KBM-7 (cell line): ENCODE measurements at regions not wholly inside any gene's neighbourhood (a gene's known extent, or its start where the extent isn't known, plus 50 kb on each side); places are given as distances from the start of the nearest gene placed in this dataset.

ENCODE experiments used
- DNase-seq: peaks from one replicate; pipeline ENCODE4 v3.0.0-alpha.2; 2015
- in situ Hi-C: fragments of 300-500 bp; cut with MboI; formaldehyde crosslinking; loops from 2 replicates; pipeline ENCODE4 v1.14.3; 2020; ENCODE audit warnings: low sequenced_read_pairs, low pct_unique_long_range_greater_than_20kb, mixed read lengths

DNA sequence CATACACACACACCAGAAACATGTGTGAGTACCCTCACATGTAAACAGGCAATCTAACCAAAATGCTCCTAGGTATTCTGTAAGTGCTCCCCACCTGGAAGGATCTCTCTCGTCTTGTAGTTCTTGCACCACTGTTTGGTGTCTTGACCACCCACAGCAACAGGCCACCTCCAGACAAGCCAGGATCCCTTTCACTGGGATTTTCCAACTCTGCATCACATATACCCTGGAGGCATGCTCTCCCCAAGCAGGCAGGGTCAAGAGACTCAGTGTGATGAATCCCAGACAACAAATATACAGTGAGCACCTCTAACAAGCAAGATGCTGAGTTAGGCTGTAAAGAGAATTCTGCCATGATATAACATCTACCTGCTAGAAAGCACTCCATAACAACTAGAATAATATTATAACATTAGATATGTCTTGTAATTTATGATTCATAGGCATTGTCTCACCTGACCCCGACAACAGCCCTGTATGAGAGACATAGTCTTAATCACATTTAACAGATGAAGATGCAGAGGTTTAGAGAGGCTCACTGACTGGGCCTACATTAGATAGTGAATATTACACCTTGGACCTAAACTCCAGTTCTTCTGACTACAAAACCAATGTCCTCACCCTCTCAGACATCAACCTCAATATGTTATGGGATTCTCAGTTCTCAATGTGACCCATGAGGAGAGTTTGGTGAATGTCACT, 76.5 kb upstream of the BCL6 start:
- no peak for DNase-seq
- in situ Hi-C loops, result no loop called here

DNA sequence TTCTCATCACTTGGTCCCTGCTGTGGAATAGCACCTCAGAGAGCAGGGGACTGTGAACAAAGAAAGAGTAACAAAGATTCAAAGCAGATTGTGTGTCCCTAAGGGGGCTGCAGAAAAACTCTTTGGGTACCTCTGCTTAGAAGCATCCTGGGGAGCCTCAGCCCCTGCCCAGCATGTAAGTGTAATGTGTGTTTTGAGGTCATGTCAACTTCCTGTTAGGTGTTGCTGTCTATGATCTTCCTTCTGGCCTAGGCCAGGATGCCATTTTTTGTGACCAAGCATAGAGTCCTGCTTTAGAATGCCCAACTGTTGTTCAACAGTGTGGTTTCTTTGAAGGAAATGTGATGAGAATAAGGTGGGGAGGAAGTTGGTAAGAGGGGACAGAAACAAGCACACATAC, 77.1 kb upstream of the BCL6 start:
- DNase-seq, result no peak
- in situ Hi-C loops, result no loop called here

DNA sequence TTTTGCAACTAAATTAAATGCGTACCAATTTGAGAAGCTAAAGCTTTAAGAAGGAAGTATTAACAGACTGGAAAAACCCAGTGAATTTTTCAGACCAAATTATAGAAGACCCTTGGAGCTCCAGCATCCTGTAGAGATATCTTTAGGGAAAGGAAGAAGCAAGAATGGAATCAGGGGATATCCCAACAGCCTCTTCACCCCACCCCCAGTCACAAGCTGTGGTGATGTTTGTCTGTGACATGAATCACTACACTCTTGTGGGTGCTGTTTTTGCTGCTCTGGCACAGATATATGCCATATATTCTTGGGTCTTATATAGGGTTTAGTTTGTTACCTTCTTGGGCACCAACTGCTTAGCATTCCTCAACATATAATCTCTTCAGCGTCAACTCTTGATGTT, 78.5 kb upstream of the BCL6 start:
- DNase-seq, result no peak
- in situ Hi-C loops, result no loop called here

DNA sequence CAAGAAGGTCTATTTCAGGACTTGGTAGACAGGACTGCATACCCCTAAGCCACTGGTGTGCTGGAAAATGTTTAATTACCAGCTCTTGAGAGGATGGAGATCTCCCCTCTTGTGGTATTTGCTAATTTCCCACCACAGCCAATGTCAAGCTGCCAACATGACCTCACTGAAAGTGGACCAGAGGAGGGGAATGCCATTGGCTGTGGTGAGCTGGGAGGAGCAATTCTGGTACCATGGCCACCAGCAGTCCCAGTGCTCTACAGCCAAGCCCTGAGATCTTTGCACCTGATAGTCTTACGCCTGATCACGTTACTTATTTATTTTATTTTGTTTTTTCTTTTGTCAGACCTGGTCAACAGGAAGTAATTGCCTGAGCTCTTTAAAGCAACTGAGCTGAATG, 82.5 kb upstream of the BCL6 start:
- in situ Hi-C loops, result no loop called here
- DNase-seq, result no peak

DNA sequence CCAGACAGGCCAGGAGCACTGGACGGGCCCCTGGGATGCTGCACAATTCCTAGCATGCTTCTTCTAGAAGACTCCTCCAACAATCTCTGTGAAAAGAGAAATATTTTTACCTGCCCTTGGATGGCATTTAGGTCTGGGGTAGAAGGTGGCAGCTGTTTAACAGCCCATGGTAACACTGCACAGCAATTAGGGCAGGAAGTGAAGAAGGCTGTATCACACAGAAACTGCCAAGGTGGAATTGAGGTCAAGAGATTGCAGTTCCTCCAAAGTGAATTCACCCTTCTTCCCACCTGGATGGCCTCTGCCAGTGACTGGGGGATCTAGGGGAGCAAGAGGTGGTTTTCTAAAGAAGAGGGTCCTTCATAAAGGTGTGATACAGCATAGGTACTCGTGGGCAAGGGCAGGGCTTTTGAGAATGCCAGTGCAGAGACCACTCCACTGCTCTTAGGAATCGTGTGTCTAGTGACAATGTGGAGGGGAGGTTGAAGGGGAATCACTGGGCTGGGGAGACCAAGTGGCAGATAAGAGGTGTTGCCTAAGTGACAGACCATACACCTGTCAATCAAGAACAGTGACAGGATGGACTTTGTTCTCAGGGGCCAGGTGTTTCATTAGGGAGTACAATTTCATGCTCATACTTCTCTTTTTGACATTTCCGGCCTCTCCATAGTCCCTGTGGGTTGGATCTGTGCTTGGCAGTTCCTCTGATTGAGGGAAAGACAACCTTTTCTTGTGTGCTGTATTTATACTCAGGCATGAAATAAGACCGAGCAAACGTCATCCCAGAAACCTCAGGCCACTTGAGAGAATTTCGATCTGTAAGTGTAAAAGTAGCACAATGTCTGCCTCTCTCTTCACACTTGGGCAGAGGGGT, 83.5 kb upstream of the BCL6 start:
- peak; percentile 81 for DNase-seq
- in situ Hi-C loops, result no loop called here

DNA sequence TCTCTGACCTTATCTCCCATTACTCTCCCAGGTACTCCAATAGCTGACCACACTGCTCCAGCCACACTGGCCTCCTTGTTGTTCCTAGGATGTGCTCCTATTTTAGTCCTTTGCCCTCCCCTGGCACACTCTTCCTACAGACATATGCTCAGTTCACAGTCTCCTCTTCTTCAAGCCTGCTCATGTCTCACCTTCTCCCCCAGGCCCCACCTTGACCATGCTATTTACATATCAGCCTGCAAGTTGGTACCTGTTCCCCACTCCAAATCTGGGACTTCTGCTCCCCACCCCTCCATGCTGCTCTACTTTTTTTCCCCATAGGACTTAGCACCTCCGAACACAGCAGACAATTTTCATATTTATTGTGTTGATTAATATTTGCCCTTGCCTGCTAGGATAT, 84.9 kb upstream of the BCL6 start:
- in situ Hi-C loops, result no loop called here
- no peak for DNase-seq

DNA sequence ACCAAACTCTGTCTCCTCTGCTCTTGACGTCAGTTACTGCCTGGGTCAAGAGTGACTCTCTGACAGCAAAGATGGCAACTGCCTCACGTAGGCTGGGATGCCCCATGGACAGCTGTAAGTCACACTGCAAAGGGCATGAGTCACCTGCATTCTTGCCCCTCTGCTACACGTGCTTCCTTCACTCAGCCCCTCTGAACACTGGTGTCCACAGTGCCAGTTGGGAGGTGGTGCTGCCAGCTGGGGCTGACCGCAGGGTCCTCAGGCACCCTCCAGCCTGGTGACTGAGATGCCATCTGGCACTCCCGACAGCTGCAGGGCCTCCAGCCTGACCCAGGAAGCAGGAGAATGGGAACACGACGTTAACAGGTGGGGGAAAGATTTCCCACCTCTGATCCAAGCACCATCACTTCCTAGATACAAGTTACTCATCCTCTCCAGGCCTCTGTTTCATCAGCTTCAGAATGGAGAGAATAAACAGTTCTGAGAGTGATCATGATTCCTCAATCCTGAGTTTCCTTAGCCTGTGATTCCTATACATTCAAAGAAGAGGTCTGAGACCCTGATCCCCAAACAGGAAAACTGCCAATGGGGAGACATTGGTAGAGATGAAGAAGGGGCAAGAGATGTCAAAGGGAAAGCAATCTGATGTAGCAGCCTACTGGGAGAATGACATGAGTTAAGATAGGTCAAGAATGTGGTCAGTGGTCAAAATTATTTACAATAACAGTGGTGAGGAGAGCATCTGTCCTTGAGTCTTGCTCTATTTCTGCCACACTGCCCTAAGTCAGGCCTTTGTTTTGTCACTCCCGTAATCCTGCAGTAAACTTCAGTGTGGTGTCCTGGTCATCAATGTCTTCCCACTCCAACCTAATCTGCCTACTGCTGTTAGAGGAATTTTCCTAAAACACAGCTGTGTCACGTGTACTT, 86.1 kb upstream of the BCL6 start:
- in situ Hi-C loops, result no loop called here
- DNase-seq, result no peak

DNA sequence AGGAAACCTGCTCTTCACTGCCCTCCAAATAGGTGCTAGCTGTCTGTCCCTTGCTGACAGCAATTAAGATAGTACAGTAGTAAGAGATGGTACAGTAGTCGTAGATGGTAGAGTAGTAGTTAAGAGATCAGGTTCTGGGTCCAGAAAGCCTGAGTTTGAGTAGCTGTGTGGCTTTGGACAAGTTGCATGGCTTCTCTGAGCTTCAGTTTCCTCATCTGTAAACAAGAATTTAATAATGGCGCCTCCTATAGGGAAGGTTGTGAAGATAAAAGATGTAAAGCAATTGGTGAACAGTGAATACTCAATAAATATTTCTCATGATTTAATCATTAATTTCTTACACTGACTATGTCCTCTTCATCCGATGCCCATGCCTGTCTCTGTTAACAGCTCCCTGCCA, 86.9 kb upstream of the BCL6 start:
- DNase-seq, result no peak
- in situ Hi-C loops, result no loop called here

DNA sequence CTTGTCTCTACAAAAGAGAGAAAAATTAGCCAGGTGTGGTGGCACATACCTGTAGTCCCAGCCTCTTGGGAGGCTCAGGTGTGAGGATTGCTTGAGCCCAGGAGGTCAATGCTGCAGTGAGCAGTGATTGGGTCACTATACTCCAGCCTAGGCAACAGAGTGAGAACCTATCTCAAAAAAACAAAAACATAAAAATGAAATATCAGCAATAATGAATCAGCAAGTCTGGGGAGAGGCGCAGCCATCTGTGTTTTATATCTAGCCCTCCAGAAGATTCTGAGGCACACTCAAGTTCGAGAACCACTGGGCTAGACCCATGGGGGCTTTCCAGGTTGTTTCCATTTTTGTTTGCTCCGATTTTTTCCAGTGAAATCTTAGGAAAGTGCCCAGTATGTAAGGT, 88.1 kb upstream of the BCL6 start:
- in situ Hi-C loops, result no loop called here
- no peak for DNase-seq

DNA sequence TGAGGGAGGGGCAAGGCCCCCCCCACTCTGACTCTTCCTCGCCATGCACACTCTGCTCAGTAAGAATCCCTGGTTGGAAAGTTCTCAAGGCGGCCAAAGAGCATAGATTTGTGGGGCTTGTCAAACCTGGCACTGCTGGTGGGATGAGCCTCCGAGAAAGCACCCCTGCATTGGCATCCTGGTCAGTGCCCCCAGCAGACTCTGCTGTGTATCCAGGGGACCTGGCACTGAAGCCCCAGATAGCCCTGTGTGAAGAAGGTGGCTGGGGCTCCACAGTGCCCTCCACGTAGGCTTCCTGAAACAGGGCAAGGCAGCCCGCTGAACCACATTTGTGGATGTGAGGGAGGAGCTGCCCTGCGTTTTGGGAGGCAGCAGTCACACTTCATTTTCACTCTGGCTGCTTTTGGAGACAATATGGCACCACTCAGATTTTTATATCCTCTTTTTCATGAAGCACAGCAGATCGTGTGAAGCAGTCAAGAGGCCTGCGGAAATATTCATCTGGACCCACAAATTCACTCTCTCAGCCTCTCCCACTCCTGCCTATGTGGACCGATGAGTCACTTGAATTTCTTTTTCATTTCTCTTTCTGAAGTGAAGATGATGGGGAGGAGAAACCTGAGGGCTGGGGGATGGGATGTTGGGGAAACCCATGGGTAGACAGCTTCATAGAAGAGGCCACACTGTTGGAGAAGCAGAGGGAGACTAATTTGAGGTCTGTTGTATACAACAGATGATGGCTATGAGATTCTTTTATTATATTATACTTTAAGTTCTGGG, 88.7 kb upstream of the BCL6 start:
- no peak for DNase-seq
- in situ Hi-C loops, result no loop called here

DNA sequence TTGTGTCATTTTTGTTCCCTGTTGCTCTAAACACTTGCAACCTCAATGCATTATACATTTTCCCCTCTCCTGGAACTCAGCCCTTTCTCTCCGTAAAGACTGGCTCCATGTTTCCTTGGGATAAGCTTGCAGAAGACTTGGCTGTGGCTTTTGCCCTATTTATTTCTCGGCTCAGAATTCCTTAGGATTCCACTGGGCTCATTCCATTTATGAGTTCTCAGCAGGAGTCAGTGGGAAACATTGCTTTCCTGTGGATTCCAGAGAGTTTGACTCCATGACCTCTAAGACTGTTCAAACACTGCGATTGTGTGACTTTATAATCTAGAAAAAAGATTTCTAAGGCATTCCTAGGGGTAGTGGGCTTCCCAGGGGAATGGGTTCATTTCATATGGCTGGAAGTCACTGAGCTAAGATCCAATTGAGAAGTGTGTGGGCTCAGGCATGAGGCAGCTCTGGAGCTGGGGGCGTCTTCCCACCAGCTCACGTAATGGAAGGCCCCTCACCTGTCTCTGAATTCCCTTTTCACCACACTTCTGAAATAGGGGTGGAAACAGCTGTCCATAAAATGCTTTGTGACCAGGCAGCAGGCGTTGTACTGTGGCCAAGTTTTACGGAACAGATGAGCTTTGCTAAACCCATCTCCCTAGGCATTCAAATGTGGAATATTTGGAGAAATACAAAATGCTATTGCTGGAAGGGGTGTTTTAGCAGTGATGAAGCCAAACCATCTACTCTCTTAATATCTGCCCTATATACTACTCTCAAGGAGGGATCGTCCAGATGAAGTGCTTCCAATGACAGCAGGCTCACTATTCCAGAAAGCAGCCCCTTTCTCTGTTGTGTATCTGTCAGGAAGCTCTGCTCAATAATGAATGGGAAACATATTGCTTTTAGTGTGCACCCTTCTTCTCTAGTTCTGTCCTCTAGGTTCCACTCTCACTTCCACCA, 91.8 kb upstream of the BCL6 start:
- DNase-seq, result no peak
- in situ Hi-C loops, result no loop called here

DNA sequence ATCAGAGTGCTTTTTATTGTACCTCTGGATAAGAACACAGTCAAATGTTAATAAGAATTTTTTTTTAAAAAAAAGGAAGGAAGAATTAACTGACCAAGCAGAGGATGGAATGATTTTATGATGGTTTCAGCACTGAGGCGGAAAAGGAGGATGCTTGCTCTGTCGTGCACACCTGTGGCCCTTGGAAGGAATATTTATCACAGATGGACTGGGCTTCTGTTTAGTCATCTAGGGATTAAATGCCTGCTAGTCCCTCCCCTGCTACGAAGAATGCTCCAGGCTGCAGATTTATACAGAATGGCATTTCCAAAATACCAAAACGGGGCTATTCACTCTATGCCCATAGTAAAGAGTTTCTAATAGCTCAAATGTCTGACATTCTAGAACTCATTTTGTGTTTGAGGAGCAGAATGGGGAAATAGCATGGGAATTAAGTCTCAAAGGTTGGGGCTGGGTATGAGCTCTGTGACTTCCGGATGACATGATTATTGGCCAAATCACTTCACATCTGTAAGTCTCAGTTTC, 92.8 kb upstream of the BCL6 start:
- in situ Hi-C loops, result no loop called here
- DNase-seq, result no peak

DNA sequence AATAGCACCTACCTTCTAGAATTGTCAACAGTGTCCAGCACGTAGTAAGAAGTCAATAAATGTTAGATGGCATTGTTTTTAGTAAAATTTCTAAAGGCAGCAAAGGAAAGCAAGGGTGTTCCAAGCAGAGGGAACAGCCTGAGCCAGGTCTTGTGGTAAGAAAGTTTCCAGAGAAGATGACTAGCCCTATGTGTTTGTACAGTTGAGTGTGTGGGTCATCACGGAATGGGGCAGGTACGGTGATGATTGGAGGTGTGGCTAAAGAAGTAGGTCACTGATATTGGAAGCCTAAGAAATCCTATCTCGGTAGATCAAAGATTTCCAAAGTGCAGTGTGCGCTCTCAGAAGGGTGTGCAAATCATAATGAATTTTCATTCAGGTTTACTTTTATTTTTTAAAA, 94.2 kb upstream of the BCL6 start:
- no peak for DNase-seq
- in situ Hi-C loops, result no loop called here

DNA sequence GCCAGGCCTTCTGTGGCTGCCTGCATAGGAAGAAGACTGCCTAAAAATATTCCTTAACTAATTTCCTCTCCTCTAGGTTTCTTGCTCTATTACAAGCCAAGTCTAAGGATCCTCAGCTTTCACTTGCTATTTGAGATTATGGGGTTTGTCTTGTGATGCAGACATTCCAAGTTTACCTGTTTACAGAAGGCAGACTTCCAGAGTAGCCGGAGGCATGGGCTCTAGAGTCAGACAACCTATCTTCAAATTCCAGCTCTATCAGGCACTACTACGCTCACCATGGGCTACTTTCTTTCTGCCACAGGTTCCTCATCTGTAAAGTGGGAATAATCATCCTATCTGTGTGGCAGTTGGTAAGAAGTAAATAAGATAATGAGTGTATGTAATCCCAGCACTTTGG, 95.6 kb upstream of the BCL6 start:
- DNase-seq, result no peak
- in situ Hi-C loops, result no loop called here

DNA sequence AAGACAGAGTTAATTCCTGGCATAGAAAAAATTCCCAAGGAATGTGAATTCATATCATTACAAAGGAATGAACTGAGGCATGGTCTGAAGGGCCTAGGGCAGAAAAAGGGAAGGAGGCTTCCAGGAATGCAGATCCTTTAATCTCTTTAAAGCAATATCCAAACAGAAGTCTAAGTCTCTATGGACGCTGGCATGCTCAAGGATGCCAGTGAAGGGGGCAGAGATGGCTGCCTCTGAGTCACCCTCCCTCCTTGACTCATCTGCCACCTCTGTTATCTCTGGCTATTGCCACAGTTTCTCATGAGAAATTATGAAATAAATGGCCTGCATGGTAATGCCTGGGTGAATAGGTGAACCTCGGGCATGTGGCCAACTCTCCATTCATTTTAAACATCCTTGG, 96.3 kb upstream of the BCL6 start:
- DNase-seq, result no peak
- in situ Hi-C loops, result no loop called here

DNA sequence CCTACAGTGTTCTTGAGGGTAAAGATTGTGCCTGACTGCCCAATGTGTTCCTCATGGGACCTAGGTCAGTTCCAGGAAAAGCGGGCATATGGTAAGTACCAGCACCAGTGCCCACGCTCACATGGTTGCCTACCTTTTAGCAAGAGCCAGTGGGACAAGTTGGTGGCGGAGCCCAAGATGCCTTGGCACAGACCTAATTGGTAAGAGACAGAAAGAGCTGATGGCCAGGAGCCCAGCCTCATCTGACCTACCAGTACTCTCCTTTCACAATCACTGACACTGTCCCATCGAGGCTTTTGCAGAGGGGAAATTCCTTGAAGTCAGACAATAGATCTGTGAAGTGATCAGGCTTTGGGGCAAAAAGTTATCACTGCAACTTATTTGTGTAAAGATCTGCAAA, 98.4 kb upstream of the BCL6 start:
- in situ Hi-C loops, result no loop called here

DNA sequence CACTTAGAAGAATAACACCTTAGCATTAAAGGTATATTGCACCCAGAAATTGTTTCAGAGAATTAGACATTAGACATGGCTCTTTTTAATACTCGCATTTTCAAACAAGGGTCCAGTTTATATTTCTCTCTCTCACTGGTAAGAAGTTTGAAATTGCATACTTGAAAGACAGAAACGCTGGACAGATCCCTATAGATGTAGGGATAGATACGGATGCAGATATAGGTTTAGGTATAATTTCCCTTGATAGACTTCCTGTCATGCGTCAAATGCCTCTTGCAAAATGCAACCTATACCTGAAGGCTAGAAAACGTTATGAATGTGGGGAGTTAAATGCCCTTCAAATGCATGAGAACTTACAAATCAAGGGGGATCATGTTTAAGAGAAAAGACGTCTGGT, 99.4 kb upstream of the BCL6 start:
- in situ Hi-C loops, result no loop called here
- DNase-seq, result no peak

More for the DNA sequence above, 98.4 kb upstream of the BCL6 start:
- no peak for DNase-seq

DNA sequence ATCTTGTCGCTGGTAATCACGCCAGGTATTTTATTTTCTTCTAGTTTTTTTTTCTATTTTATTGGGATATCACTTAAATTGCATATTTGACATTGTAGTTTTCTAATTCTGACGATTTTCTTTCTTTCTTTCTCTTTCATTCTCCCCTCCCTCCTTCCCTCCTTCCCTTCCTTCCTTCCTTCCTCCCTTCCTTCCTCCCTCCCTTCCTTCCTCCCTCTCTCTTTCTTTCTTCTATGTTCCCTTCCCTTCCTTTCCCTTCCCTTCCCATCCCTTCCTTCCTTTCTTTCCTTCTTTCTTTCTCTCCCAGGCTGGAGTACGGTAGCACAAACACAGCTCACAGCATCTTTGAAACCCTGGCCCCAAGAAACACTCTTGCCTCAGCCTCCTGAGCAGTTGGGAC, 100.6 kb upstream of the BCL6 start:
- no peak for DNase-seq
- in situ Hi-C loops, result no loop called here
